IPS-NIHi11 (cell line): ENCODE measurements at regions not wholly inside any gene's neighbourhood (a gene's known extent, or its start where the extent isn't known, plus 50 kb on each side); places are given as distances from the start of the nearest gene placed in this dataset.
"Not testable (repeated sequence)": the region's sequence is repeated elsewhere in the genome, so short reads cannot be mapped to it uniquely, and the experiment has no call there.

Source experiments
- DNase-seq: peaks from one replicate; pipeline ENCODE4 v3.0.0; 2012; ENCODE audit warnings: mixed read lengths, low spot score

GRCh38 chr12:11539156-11539555 lies 110.3 kb upstream of the ETV6 start:
- DNase-seq: no peak

GRCh38 chr12:11540156-11540555 lies 109.3 kb upstream of the ETV6 start:
- no peak for DNase-seq

- no peak for DNase-seq
These were observed 108.7 kb upstream of the ETV6 start for GRCh38 chr12:11540615-11541310.

- peak; percentile 35 for DNase-seq
These were observed 106.9 kb upstream of the ETV6 start for GRCh38 chr12:11542599-11542998.

GRCh38 chr12:11543457-11544158 lies 105.9 kb upstream of the ETV6 start:
- no peak for DNase-seq

- no peak for DNase-seq
These were observed 103.8 kb upstream of the ETV6 start for GRCh38 chr12:11545484-11546330.

- DNase-seq: peak; percentile 37
These were observed 102.7 kb upstream of the ETV6 start for GRCh38 chr12:11546582-11547270.

- not testable (repeated sequence) for DNase-seq
These were observed 102.2 kb upstream of the ETV6 start for GRCh38 chr12:11547271-11547646.

GRCh38 chr12:11549119-11549518 lies 100.4 kb upstream of the ETV6 start:
- DNase-seq: no peak

- peak; percentile 86 for DNase-seq
These were observed 95.5 kb upstream of the ETV6 start for GRCh38 chr12:11553871-11554533.

GRCh38 chr12:11555195-11555594 lies 94.3 kb upstream of the ETV6 start:
- DNase-seq: no peak

- no peak for DNase-seq
These were observed 93.5 kb upstream of the ETV6 start for GRCh38 chr12:11555743-11556625.

- no peak for DNase-seq
These were observed 92.8 kb upstream of the ETV6 start for GRCh38 chr12:11556682-11557081.

- DNase-seq: no peak
These were observed 89.7 kb upstream of the ETV6 start for GRCh38 chr12:11559626-11560340.

- DNase-seq: no peak
These were observed 88.1 kb upstream of the ETV6 start for GRCh38 chr12:11561411-11561810.

- DNase-seq: no peak
These were observed 85.4 kb upstream of the ETV6 start for GRCh38 chr12:11563785-11564739.

- DNase-seq: no peak
These were observed 84.4 kb upstream of the ETV6 start for GRCh38 chr12:11564984-11565651.

GRCh38 chr12:11565752-11566151 lies 83.7 kb upstream of the ETV6 start:
- DNase-seq: no peak
